ENCODE measurements at regions not wholly inside any gene's neighbourhood (a gene's known extent, or its start where the extent isn't known, plus 50 kb on each side); places are given as distances from the start of the nearest gene placed in this dataset.
"Not testable (repeated sequence)": the region's sequence is repeated elsewhere in the genome, so short reads cannot be mapped to it uniquely, and the experiment has no call there.

- DNase-seq: no peak
These were observed 68.0 kb downstream of the UNCX start for GRCh38 chr7:1300636-1301035.

- no peak for DNase-seq
These were observed 68.6 kb downstream of the UNCX start for GRCh38 chr7:1301054-1301881.

- no peak for DNase-seq
These were observed 69.2 kb downstream of the UNCX start for GRCh38 chr7:1301882-1302251.

GRCh38 chr7:1302936-1303335 is 70.3 kb downstream of the UNCX start:
- no peak for DNase-seq

GRCh38 chr7:1304011-1304410 is 71.3 kb downstream of the UNCX start:
- DNase-seq: not testable (repeated sequence)

- DNase-seq: no peak
These were observed 73.2 kb downstream of the UNCX start for GRCh38 chr7:1305873-1306272.

GRCh38 chr7:1307828-1308227 is 75.2 kb downstream of the UNCX start:
- no peak for DNase-seq

- DNase-seq: no peak
These were observed 76.6 kb downstream of the UNCX start for GRCh38 chr7:1309290-1309689.

- DNase-seq: no peak
These were observed 77.3 kb downstream of the UNCX start for GRCh38 chr7:1309996-1310395.

- no peak for DNase-seq
These were observed 78.3 kb downstream of the UNCX start for GRCh38 chr7:1310936-1311335.

- no peak for DNase-seq
These were observed 78.9 kb downstream of the UNCX start for GRCh38 chr7:1311406-1312135.

GRCh38 chr7:1312136-1313070 is 79.7 kb downstream of the UNCX start:
- no peak for DNase-seq

GRCh38 chr7:1313613-1314012 is 80.9 kb downstream of the UNCX start:
- DNase-seq: no peak

GRCh38 chr7:1314021-1314907 is 81.6 kb downstream of the UNCX start:
- no peak for DNase-seq

GRCh38 chr7:1314908-1315450 is 82.3 kb downstream of the UNCX start:
- no peak for DNase-seq

GRCh38 chr7:1316086-1316485 is 83.4 kb downstream of the UNCX start:
- DNase-seq: no peak

GRCh38 chr7:1317646-1318045 is 85.0 kb downstream of the UNCX start:
- DNase-seq: no peak

- DNase-seq: no peak
These were observed 85.4 kb downstream of the UNCX start for GRCh38 chr7:1318051-1318450.

GRCh38 chr7:1318661-1319060 is 86.0 kb downstream of the UNCX start:
- no peak for DNase-seq

- no peak for DNase-seq
These were observed 88.1 kb downstream of the UNCX start for GRCh38 chr7:1320616-1321240.

Measured in NCI-H2107 (cell line).